ENCODE measurements at regions not wholly inside any gene's neighbourhood (a gene's known extent, or its start where the extent isn't known, plus 50 kb on each side); places are given as distances from the start of the nearest gene placed in this dataset.
"Not testable (repeated sequence)": the region's sequence is repeated elsewhere in the genome, so short reads cannot be mapped to it uniquely, and the experiment has no call there.

- DNase-seq = peak; percentile 65
Measured at GRCh38 chr7:25069900-25070443, 55.1 kb downstream of the CYCS start.

- no peak for DNase-seq
Measured at GRCh38 chr7:25068502-25069213, 56.4 kb downstream of the CYCS start.

- DNase-seq = no peak
Measured at GRCh38 chr7:25067726-25068501, 57.1 kb downstream of the CYCS start.

GRCh38 chr7:25066253-25066652 is 58.8 kb downstream of the CYCS start:
- no peak for DNase-seq

DNA sequence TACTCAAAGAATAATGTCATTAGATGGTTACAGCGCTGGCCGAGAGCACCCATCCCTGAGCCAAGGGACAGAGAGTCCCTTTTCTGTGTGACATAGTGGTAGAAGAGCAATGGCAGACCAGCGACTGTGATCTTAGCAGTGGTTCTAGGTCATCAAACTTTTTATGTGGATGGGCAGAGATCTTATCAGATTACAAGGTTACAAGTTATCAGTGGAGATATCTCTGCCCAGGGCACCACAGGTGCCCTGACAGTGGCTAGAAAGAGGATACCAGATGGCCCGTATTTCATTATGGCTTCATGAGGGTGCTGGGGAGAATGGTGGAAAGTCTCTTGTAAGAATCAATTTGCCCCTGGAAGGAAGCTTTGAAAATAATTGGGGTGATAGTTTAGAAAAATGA is 62.7 kb downstream of the CYCS start:
- DNase-seq = no peak

- DNase-seq = no peak
Measured at GRCh38 chr7:25060487-25061055, 64.5 kb downstream of the CYCS start.

DNA sequence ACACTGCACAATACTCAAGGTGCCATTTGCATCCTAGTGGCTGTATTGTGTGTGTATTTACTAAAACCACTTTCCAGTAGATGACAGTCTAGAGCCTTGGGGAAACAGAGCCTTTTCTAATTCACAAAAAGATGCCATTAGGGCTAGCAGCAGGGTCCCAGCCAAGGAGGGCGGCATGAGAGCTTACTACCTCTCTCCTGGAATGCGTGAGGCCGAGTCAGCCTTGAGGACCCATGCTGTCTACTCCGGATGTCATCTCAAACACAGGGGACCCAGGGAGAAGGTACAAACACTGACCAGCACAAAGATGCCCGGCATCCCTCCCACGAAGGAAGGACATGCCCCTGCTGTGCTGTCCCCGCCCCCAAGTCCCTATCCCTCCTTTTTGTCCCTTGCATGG is 65.5 kb downstream of the CYCS start:
- no peak for DNase-seq

DNA sequence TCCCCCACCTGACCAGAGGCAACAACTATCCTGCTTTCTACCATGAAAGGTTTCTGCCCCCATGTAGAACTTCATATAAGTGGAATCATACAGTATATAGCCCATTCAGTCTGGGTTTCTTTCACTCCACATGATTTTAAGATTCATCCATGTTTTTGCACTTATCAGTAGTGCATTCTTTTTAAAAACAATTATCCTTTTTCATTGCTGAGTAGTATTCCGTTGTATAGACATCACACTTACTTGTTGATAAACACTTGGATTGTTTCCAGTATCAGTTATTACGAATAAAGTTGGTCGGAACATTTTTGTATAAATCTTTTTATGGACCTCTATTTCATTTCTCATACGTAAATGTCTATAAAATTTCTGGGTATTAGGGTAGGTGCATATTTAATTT is 68.7 kb downstream of the CYCS start:
- no peak for DNase-seq

DNA sequence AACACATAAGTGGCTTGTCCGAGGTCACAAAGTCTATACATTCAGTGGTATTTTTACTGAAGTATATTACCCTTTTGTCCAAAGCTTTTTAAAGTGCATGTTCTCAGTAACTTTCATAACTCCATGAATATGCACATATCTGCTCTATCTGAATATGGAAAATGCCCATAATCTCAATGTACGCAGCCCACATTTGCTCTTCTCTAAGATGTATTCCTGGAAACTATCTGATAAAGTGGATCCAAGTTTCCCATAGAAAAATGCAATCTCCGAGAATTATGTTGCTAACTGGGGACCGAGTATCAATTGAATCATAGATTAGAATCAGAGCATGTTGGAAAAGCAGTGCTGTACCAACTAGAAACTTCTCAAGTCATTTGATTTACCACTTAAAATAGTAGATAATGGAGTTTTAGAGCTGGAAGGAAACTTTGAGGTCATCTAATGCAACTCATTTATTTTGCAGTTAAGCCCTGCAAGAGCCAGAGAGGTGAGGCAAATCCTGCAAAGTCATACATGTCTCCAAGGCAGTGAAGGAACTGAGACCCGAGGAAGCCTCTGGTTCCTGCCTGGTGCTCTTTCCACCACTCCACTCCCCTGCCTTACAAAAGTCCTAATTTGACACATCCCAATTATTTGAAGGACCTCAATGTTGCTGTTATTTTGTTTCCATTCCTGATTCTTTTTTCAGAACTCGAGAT is 69.4 kb downstream of the CYCS start:
- no peak for DNase-seq

GRCh38 chr7:25054819-25055519 is 70.1 kb downstream of the CYCS start:
- no peak for DNase-seq

DNA sequence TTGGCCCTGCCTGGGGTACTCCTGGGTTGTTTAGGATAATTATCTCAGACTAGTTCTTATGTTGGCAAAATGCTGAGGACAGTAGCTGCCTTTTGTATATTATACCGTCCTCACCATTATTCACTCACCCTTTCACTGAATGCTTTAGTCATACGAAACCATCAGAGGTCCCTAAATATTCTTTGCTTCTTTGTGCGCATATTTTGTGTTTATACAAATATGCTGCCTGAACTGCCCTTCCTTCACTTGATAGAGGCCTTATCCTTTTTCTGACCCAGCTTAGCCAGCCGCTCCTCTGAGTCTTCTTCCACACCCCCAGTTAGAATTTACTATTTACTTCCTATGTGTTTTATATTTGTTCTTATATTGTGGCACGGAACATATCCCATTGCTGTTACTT is 70.2 kb upstream of the OSBPL3 start:
- DNase-seq = no peak

DNA sequence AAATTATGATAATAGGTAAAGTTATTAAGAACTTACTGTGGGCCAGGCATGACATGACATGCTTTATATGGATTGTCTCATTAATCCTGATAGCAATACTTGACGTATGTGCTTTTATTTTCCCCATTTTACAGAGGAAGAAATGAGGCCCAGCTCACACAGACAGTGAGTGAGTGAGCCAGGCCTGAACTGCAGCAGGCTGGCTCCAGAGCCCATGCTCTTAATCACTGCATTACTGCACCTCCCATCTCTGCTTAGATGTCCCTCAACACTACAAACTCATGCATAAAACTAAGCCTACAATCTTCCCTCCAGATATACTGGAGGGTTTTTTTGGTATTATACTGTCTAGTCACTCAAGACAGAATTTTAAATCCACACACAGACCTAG is 68.5 kb upstream of the OSBPL3 start:
- no peak for DNase-seq

DNA sequence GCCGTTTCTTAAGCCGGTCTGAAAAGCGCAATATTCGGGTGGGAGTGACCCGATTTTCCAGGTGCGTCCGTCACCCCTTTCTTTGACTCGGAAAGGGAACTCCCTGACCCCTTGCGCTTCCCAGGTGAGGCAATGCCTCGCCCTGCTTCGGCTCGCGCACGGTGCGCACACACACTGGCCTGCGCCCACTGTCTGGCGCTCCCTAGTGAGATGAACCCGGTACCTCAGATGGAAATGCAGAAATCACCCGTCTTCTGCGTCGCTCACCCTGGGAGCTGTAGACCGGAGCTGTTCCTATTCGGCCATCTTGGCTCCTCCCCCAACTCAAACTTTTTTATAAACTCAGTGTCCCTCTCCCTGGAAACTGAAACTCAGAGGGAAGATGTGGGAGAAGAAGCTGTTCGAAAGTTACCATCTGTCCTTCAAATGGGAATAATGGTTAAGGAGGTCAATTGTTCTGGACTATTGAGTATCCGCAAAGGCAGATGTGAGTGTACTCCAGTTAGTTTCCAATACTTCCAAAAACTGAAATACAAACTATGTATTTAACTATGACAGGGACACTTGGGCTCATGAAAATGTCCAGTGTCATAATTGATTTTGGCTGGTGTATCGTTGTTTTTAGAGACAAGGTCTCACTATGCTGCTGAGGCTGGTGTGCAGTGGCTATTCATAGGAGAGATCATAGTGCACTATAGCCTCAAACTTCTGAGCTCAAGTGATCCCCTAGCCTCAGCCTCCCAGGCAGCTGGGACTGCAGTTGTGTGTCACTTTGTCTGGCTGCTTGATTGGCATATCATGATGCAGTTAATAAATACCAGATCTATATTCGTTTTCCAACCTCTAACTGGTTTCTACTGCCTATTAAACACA is 67.8 kb upstream of the OSBPL3 start:
- DNase-seq = not testable (repeated sequence)

- DNase-seq = no peak
Measured at GRCh38 chr7:25037325-25037724, 57.3 kb upstream of the OSBPL3 start.

DNA sequence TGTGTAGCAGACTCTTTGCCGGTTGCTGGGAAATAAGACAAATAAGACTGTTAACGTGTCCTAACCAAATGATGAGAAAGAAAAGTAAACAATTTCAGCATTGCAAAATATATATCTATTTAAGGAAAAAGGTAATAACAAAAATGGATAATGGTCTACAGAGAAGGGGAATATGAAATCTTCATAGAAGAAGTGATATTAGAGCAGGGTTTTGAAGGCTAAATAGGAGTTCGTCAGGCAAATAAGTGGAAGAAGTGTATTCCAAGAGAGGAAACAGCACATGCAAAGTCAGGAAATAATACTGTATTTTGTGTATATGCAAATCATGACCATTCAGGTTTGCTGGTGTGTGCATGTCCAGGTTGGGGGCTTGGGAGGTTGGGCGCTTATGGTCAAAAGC is 55.3 kb upstream of the OSBPL3 start:
- DNase-seq = no peak

GRCh38 chr7:25034136-25034535 is 54.2 kb upstream of the OSBPL3 start:
- DNase-seq = no peak

DNA sequence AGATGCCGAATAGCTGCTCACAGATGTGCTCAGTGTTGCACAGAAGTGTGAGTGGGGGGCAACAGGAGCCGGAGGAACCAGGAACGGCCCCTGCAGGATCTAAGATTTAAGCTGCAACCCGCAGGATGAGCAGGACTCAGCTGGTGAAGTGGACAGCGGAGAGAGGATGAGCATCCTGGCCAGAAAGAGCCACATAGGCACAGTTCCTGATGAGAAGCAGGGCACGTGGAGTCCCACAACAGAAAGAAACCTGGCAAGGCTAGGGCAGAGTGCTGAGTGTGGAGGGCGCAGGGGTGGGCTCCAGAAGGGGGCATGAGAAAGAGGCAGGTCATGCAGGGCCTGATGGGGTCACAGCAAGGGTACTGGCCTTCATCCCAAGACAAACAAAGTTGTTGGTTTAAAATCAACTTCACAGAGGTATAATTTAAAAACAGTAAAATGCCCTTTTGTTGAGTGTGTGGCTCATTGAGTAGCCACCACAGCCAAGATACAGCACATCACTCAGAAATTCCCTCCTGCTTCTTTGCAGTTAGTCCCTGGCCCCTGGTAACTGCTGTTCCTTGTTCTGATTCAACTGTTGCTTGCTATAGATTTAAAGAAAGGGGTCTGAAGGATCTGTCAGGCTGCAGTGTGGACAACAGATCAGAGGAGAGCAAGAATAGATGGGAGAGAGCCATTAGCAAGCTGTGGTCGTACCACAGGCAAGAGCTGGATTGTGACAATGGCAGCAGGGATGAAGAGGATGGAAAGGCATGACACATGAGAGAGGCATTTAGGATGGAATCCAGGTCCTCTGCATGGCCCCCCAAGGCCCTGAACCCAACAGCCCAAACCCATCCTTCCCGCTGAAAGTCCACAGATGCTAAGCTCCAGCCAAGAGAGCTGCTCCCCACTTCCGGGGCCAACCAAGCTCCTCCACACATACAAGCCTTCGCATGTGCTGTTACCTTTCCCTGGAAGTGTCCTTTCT is 53.1 kb upstream of the OSBPL3 start:
- no peak for DNase-seq

DNA sequence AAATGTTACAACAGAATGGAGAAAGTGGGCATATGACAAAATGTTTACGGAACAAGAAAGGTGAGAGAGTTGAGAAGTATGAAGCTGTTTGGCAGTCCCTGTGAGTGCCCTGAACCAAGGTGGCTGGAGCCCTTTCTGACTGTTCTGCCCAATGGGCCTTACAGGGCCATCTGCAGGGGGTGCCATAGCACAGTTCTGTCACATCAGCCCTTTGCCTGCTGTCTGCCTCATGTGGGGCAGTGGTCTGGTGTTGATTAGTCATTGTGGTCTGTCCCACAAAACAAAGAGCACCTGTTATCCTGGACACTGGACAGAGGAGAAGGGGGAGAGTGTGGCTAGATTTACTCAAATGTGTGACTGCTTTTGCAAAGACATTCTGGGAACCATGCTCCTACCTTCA is 51.5 kb upstream of the OSBPL3 start:
- no peak for DNase-seq

DNA sequence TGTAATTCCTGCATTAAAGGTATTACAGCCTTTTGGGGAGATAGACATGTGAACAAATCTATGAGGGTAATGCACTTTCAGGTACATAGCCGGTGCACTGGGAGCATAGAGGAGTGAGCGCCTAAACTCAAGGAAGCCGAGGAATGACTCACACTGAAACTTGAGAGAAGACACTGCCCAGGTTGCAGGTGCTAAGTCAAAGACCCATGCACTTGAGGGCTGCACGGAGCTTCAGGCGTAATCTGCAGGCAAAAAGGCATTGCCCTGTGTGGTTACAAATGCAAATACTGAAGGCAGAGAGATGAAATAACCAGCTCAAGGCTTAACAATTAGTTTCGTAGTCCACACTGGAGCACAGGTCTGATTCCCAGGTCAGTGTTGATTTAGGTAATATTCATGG is 51.0 kb upstream of the OSBPL3 start:
- DNase-seq = no peak
